Pancreas (tissue), 10 donors: ENCODE measurements at regions not wholly inside any gene's neighbourhood (a gene's known extent, or its start where the extent isn't known, plus 50 kb on each side); places are given as distances from the start of the nearest gene placed in this dataset.

Experiments used
- ATAC-seq, 4 donors: fragments of 200-7000 bp; cut with Tn5 transposase; one replicate each; pipeline versions ENCODE4 v1.8.0 to v1.9.1; 2020; ENCODE audit warnings: mild to moderate bottlenecking in 4 of 4, moderate library complexity in 4 of 4
- DNase-seq, 6 donors: peaks; one replicate each; pipeline ENCODE4 v3.0.0-alpha.2; 2020
- FAIRE-seq: peaks from 2 replicates; lab custom pipeline; 2012; peaks lifted over from hg19 to GRCh38; lab: Jason Lieb, UNC
- H3K27ac ChIP-seq, 4 donors: fragments of 200-600 bp; sonication (generic); 1 replicate in 3 of 4; 2 replicates in 1 of 4; pipeline versions ENCODE4 v1.5.0 to v1.8.0; 2020
- H3K27me3 ChIP-seq, 4 donors: fragments of 200-600 bp; one replicate each; pipeline ENCODE4 v1.8.0; 2021
- H3K36me3 ChIP-seq, 3 donors: fragments of 200-600 bp; sonication (generic) in 1 of 3; one replicate each; pipeline versions ENCODE4 v1.5.0 to v1.8.0; 2020 to 2021
- H3K4me1 ChIP-seq, 3 donors: fragments of 200-600 bp; one replicate each; pipeline ENCODE4 v1.8.0; 2021
- H3K4me3 ChIP-seq, 4 donors: fragments of 200-600 bp; sonication (generic) in 2 of 4; one replicate each; pipeline versions ENCODE4 v1.5.0 to v1.8.0; 2020 to 2021
- H3K9me3 ChIP-seq, 4 donors: fragments of 200-600 bp; one replicate each; pipeline ENCODE4 v1.8.0; 2021
- WGBS, 2 donors: extraction: QIAGEN DNeasy Blood & Tissue Kit; methylation state at CpG; one replicate each; pipeline ENCODE4 v1.1.7; 2013; 5-methylcytosine and 5-hydroxymethylcytosine counted together
- intact Hi-C, 3 donors: fragments of 100-400 bp; cut with DNase I; formaldehyde crosslinking; loops; one replicate each; pipeline versions ENCODE4 v1.11.1 to v1.14.2; 2022
- TF ChIP-seq, protein P1 (sequence below), 4 donors: fragments of 200-600 bp; sonication (generic) in 3 of 4; IDR thresholded peaks; one replicate each; pipeline versions ENCODE4 v1.5.0 to v1.8.0; 2021; ENCODE audit warnings: antibody characterized with exemption in 4 of 4
- donor health status: healthy with polysubstance abuse.
- donor health status: DM: no; HTN: no; CAD: no; lungs with moderate emphysema.
- donor health status: DM: no; HTN: no; CAD: no.
- donor health status: control.
- donor health status: control.
- donor health status: Bipolar disorder and iron deficiency.
- donor health status: DM: yes; HTN: yes; CAD: no.
- donor health status: DM: no; HTN: no; CAD: no.
- donor health status: DM: no; HTN: no; CAD: no.
- donor health status: DM: yes; HTN: yes; CAD: no.

DNA sequence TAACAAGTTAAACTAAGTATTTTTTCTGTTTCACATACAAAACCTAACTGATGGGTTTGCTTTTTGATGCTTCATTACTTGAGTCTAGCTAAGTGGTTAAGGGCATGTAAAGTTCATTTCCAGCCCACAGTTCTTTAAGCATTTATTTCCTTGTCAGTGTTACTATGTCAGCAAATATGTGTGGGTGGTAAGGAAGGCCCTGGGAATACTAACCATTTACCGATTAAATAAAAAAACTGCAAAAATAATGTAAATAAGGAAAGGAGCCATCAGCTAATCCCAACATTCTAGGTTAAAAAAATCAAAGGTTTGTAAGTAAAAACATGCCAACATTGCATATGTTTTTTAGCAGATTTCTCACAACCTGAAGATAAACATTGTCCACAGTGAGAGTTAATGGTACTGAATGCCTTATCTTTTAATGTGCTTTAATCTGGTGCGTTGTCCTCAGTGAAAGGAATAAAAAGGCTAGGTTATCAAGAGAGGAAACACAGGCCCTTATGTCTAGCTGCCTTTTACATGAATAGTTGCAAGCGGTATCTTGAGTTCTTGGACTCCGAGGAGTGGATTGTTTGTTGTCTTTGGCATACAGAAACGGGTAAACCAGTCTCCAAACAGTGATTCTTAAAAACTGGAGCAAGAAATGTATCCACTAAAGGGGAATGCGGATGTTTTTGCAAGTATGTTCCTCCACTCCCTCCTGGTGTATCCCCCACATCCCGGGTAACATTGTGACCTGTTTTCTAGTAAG is 949.6 kb upstream of the SLC10A2 start:
- Histone ChIP-seq H3K4me1 (peaks cover 0 to 7% (median 0%) of the 10 kb centered on the region in 3 donors), H3K27ac (peak overlapping the region in 1 of 4 donors; percentile 16), H3K9me3 (no peaks in the 10 kb centered on the region), H3K27me3 (no peaks in the 10 kb centered on the region), H3K4me3 (no peak overlapping the region), H3K36me3 (no peaks in the 10 kb centered on the region)
- peak in 3 of 4 donors; percentile 46 to 80 (median 68) for ATAC-seq
- intact Hi-C loops: no loop called here
- TF ChIP-seq, protein P1, sequence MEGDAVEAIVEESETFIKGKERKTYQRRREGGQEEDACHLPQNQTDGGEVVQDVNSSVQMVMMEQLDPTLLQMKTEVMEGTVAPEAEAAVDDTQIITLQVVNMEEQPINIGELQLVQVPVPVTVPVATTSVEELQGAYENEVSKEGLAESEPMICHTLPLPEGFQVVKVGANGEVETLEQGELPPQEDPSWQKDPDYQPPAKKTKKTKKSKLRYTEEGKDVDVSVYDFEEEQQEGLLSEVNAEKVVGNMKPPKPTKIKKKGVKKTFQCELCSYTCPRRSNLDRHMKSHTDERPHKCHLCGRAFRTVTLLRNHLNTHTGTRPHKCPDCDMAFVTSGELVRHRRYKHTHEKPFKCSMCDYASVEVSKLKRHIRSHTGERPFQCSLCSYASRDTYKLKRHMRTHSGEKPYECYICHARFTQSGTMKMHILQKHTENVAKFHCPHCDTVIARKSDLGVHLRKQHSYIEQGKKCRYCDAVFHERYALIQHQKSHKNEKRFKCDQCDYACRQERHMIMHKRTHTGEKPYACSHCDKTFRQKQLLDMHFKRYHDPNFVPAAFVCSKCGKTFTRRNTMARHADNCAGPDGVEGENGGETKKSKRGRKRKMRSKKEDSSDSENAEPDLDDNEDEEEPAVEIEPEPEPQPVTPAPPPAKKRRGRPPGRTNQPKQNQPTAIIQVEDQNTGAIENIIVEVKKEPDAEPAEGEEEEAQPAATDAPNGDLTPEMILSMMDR (IDR thresholded peaks at IDR 0.05): no peak
- no peak for DNase-seq
- FAIRE-seq: no peak
- 24 to 28% methylated on average over 7 of the region's 7 CpGs for WGBS, 2 donors

DNA sequence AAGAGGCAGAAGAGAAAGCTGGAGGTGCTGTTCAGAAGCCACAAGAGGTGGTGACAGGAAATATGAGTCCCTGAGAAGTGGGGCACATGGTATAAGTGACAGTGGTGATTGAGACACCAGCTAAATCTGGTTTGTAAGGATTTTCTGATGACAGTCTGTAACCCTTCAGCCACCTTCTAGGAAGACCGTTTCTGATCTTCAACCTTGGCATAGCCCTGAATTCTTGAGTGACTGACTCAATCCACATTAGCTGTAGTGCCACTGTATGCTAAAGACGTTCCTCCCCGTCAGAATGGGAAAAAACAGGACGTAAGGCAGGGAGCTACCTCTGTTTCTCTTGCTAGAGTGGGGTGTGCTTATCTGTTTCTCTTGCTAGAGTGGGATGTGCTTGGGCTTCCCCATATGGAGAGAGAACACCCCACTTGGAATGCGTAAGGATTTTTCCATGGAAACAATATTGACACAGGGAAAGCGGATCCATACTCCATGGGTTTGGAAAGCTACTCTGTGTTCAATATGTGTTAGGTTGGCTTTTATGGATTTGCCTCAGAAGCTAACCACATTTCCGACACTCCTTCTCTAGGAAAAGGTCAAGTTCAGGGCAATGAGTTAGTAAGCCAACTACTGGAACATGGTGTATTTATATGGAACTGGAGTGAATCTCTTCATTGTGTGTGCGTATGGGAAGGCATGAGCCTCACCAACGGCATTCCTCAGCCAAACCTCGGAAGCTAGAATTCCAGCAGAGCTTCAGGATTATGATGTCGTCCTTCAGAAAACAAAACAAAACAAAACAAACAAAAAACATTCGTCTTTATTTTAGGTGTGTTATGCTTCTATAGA is 948.8 kb upstream of the SLC10A2 start:
- DNase-seq (no peak), FAIRE-seq (no peak), ATAC-seq (peak in 2 of 4 donors; percentile 17 to 26)
- Histone ChIP-seq H3K36me3 (no peaks in the 10 kb centered on the region), H3K4me3 (no peak overlapping the region), H3K4me1 (peaks cover 0 to 7% (median 0%) of the 10 kb centered on the region in 3 donors), H3K9me3 (no peaks in the 10 kb centered on the region), H3K27ac (no peak overlapping the region), H3K27me3 (no peaks in the 10 kb centered on the region)
- 68 to 75% methylated on average over 12 of the region's 12 CpGs for WGBS, 2 donors
- TF ChIP-seq, protein P1 (IDR thresholded peaks at IDR 0.05): no peak
- intact Hi-C loops: no loop called here

DNA sequence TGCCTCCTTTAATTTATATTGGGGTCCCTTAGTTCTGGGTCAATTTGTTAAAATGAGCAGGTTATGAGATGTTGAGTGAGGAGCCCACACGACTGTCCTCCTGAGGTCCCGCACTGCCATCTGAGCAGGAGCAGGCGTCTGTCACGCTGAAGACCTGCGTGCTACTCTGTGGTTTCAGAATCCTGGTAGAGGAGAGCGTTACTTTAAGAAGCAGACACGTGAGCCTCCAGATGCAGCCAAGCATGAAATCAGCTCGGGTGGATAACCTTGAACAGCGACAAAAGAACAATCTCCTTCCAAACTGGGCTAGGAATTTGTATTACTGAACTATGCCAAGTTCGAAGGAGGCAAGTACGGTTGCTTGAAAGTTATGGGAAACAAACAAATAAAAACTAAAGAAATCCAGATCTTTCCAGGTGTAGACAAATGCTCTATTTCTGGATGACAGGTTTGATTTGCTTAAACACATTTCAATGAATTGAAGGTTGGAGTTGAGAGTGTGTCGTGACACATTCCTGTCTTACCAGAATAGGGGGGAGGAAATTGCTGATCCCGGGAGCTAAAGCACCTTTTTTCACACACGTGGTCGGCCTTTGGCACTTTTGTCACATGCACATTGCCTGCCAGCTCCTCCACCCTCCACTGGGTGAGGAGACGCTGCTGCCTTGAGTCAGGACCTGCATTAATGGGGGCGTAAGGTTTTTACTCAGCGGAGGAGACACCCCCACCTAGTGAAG is 945.5 kb upstream of the SLC10A2 start:
- no peak overlapping the region for H3K27ac ChIP-seq
- H3K4me3 ChIP-seq: peak overlapping the region in 1 of 4 donors; percentile 3
- WGBS, 2 donors: 34 to 35% methylated on average over 18 of the region's 18 CpGs
- no peaks in the 10 kb centered on the region for H3K9me3 ChIP-seq
- DNase-seq: peak in 3 of 6 donors; percentile 18 to 26 (median 21)
- FAIRE-seq: no peak
- peaks cover 0 to 3% (median 0%) of the 10 kb centered on the region in 4 donors for H3K27me3 ChIP-seq
- ATAC-seq: peak; percentile 63 to 85 (median 74)
- TF ChIP-seq, protein P1 (IDR thresholded peaks at IDR 0.05): no peak
- intact Hi-C loops: no loop called here
- H3K36me3 ChIP-seq: no peaks in the 10 kb centered on the region
- peaks cover 0 to 7% (median 0%) of the 10 kb centered on the region in 3 donors for H3K4me1 ChIP-seq

DNA sequence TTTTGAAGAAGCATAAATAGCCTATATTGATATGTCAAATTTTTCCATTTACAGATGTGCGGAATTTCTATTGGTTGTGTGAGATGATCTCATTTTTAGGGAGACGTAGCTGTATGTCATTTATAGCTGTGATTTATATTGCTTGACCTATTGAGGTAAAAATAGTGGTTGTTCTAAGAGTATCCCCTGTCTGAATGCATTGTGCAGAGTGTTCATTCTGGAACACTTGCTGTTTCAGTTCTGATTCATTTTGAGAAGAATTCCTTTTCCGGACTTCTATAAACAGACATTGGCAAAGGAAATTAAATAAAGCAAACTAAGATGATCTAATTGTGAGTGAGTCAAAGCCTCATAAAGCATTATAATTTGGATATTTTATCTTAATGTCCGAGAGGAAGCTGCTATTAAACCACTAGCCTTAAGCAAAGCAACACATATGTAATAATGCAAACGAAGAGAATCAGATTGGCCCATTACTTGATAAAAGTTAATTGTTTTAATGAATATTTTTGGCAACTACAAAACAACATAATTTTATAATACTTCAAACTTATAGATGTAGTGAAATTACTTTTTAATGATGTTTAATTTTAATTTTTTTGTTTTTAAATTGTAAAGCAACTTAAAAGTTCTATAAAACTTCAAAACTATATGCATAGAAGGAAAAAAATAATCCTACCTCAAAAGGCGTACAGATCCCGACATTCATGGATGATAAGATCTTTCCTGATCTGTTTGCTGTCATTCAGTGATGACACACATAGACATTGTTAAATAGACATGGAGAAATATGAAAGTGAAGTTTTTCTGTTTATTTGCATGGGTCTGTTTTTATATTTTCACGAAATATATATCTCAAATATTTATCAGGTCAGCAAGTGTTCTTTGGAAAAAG is 942.6 kb upstream of the SLC10A2 start:
- no peak for DNase-seq
- FAIRE-seq: peak; percentile 41
- peaks cover 0 to 3% (median 0%) of the 10 kb centered on the region in 4 donors for H3K27me3 ChIP-seq
- ATAC-seq: no peak
- TF ChIP-seq, protein P1 (IDR thresholded peaks at IDR 0.05): no peak
- intact Hi-C loops: no loop called here
- no peaks in the 10 kb centered on the region for H3K9me3 ChIP-seq
- WGBS, 2 donors: 68 to 80% methylated on average over 8 of the region's 8 CpGs
- no peak overlapping the region for H3K4me3 ChIP-seq
- no peak overlapping the region for H3K27ac ChIP-seq
- H3K4me1 ChIP-seq: no peaks in the 10 kb centered on the region
- H3K36me3 ChIP-seq: no peaks in the 10 kb centered on the region
